Hepatocyte (in vitro differentiated cells): ENCODE measurements at regions not wholly inside any gene's neighbourhood (a gene's known extent, or its start where the extent isn't known, plus 50 kb on each side); places are given as distances from the start of the nearest gene placed in this dataset.

Experiments
- CTCF ChIP-seq: fragments of 200-600 bp; sonication (generic); IDR thresholded peaks from 2 replicates; pipeline ENCODE4 v1.5.1; 2016; ENCODE audit warnings: antibody characterized with exemption, mild to moderate bottlenecking; ENCODE audit not compliant: poor library complexity
- EZH2 ChIP-seq: fragments of 200-600 bp; sonication (generic); IDR thresholded peaks from 2 replicates; pipeline ENCODE4 v1.6.1; 2016; ENCODE audit warnings: antibody characterized with exemption, mild to moderate bottlenecking, borderline replicate concordance
- EZH2phosphoT487 ChIP-seq: fragments of 200-600 bp; sonication (generic); IDR thresholded peaks from one replicate; pipeline ENCODE4 v1.6.1; 2018; ENCODE audit warnings: antibody characterized with exemption, mild to moderate bottlenecking, low read depth, moderate library complexity; ENCODE audit not compliant: unreplicated experiment, severe bottlenecking

DNA sequence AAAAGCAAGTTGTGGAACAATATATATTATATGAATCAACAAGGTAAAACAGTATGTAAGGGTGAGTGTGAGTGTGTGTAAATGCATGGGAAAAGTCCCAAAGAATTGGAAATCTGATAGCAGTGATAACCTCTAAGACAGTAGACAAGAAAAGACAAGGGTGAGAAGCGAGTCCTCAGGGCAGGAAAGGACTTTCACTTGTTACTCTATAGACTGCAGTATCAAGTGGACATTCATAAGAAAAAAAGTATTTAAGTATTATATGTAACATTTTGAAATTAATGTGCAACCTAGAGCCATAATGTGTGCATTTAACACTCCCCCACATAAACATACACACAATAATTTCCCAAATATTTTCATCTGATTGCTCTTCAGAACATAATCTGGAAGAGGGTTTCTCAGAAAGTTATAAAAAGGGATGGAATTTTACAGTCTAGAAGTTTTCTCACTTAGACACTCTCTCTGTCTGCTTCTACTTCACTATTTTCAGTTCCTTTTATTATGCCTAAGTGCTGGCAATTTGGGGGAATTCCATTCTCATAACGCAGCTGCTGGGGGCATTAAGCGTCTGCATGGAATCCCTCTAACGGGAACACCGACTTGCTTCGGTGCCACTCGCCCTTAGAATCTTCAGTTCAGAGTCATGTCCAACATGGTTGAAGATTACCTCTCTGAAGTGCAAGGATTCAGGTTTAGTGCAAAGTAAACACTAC is 50.0 kb upstream of the CDIN1 start:
- TF ChIP-seq EZH2phosphoT487 (no peak), CTCF (no peak), EZH2 (no peak)
